HepG2 (cell line): ENCODE measurements at regions not wholly inside any gene's neighbourhood (a gene's known extent, or its start where the extent isn't known, plus 50 kb on each side); places are given as distances from the start of the nearest gene placed in this dataset.
A peak's percentile ranks its signal among the peaks of the same experiment; 100 is the strongest.

Experiments used
- ATF6 ChIP-seq: sonication (generic); formaldehyde crosslinking; conservative IDR thresholded peaks from 2 replicates; pipeline ENCODE4 v1.4.0; 2020; ENCODE audit warnings: missing genetic modification reagents
- HOMEZ ChIP-seq: IDR thresholded peaks from 2 replicates; pipeline ENCODE4 v1.6.1; 2016; ENCODE audit warnings: low read depth
- NR2C2 ChIP-seq: sonication (generic); formaldehyde crosslinking; IDR thresholded peaks from 2 replicates; pipeline ENCODE4 v1.4.0; 2020; ENCODE audit warnings: missing genetic modification reagents, mild to moderate bottlenecking, moderate library complexity, borderline replicate concordance
- RXRA ChIP-seq: sonication (generic); formaldehyde crosslinking; IDR thresholded peaks from 2 replicates; pipeline ENCODE4 v1.5.1; 2020; ENCODE audit warnings: missing genetic modification reagents
- SOX6 ChIP-seq, 2 experiments: fragments of 450-650 bp in 1 of 2; sonication (generic) in 1 of 2; formaldehyde crosslinking in 1 of 2; IDR thresholded peaks; 2 replicates each; pipeline versions ENCODE4 v1.4.0 to v1.6.1; 2017 to 2020; ENCODE audit warnings: antibody characterized with exemption in 1 of 2, mild to moderate bottlenecking in 1 of 2, missing genetic modification reagents in 1 of 2
- TBX2 ChIP-seq: sonication (generic); formaldehyde crosslinking; IDR thresholded peaks from 2 replicates; pipeline ENCODE4 v1.5.0; 2020; ENCODE audit warnings: missing genetic modification reagents, mild to moderate bottlenecking, borderline replicate concordance
- TFAP4 ChIP-seq: sonication (generic); IDR thresholded peaks from 2 replicates; pipeline ENCODE4 v1.6.1; 2016; ENCODE audit warnings: low read depth, borderline replicate concordance
- ZFX ChIP-seq: sonication (generic); formaldehyde crosslinking; IDR thresholded peaks from 2 replicates; pipeline ENCODE4 v1.4.0; 2020; ENCODE audit warnings: mild to moderate bottlenecking, low read depth, missing genetic modification reagents, moderate library complexity
- ZKSCAN8 ChIP-seq: IDR thresholded peaks from 2 replicates; pipeline ENCODE4 v1.6.1; 2016; ENCODE audit warnings: borderline replicate concordance, missing genetic modification reagents, missing compliant biosample characterization
- ZNF337 ChIP-seq: sonication (generic); formaldehyde crosslinking; IDR thresholded peaks from 2 replicates; pipeline ENCODE4 v1.5.1; 2020; ENCODE audit warnings: missing genetic modification reagents, low read depth, mild to moderate bottlenecking, borderline replicate concordance
- ZNF44 ChIP-seq: sonication (generic); formaldehyde crosslinking; IDR thresholded peaks from 2 replicates; pipeline ENCODE4 v1.5.1; 2020; ENCODE audit warnings: mild to moderate bottlenecking, missing genetic modification reagents
- ZNF572 ChIP-seq: sonication (generic); formaldehyde crosslinking; IDR thresholded peaks from 2 replicates; pipeline ENCODE4 v1.5.1; 2020; ENCODE audit warnings: mild to moderate bottlenecking, missing genetic modification reagents
- TF ChIP-seq, protein P1 (sequence below), 2 experiments: sonication (generic) in 1 of 2; formaldehyde crosslinking in 1 of 2; IDR thresholded peaks; 2 replicates each; pipeline versions ENCODE4 v1.4.0 to v1.6.1; 2018 to 2020; ENCODE audit warnings: missing genetic modification reagents in 2 of 2, borderline replicate concordance in 1 of 2, low read depth in 1 of 2, mild to moderate bottlenecking in 1 of 2, missing biosample characterization in 1 of 2
- TF ChIP-seq, protein P2 (sequence below): IDR thresholded peaks from 2 replicates; pipeline ENCODE4 v1.6.1; 2016

DNA sequence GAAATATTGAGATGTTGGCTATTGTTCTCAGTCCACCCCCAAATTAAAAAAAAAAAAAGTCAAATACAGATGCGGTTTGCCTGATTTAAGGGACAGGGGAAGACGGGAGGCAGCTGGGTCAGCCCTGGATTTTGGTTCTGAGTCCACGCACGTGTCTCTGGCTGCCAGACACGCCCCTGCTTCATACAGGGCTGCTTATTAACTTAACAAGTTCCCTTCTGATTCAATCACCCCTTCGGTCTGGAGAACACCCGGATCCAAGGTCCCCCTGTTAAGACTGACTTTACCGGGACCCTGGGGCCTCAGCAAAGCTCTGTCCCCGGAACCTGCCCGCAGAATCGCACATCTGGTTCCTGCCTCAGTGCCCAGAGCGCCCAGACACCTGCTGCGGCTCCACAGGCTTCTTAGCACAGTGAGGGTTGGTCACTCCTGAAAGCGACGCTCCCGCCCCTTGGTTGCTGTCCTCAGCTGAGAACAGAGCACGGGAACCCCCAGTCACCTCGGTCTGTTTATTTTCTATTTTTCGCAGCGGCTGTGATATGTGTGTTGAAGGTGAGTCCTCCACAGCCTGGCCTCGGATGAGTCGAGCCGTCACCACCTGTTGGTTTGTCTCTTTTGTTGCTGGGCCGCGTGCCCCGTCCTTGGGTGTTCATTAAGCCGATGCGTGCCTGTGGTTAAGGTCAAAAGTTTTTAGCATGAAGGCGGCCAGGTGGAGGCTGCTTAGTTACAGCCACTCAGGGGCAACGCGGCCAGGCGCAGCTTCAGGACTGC lies 57.2 kb downstream of the RTP5 start (continued):
- TF ChIP-seq ZKSCAN8 (CRISPR knock-in tag) = no peak
- peak; percentile 21; the same call in 1 of the 2 replicates for TF ChIP-seq TFAP4
- TF ChIP-seq TBX2 (CRISPR knock-in tag) = peak; percentile 40; the same call in 1 of the 2 replicates
- peak; percentile 43; the same call in 1 of the 2 replicates for TF ChIP-seq RXRA
- TF ChIP-seq, protein P1, sequence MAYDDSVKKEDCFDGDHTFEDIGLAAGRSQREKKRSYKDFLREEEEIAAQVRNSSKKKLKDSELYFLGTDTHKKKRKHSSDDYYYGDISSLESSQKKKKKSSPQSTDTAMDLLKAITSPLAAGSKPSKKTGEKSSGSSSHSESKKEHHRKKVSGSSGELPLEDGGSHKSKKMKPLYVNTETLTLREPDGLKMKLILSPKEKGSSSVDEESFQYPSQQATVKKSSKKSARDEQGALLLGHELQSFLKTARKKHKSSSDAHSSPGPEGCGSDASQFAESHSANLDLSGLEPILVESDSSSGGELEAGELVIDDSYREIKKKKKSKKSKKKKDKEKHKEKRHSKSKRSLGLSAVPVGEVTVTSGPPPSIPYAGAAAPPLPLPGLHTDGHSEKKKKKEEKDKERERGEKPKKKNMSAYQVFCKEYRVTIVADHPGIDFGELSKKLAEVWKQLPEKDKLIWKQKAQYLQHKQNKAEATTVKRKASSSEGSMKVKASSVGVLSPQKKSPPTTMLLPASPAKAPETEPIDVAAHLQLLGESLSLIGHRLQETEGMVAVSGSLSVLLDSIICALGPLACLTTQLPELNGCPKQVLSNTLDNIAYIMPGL (CRISPR knock-in tag; IDR thresholded peaks at IDR 0.05; ENCODE audit: borderline replicate concordance in 1 of 2, low read depth in 1 of 2) = no peak
- TF ChIP-seq ATF6 (CRISPR knock-in tag) = no peak
- TF ChIP-seq ZNF44 (CRISPR knock-in tag) = peak; percentile 77; the same call in 1 of the 2 replicates
- no peak for TF ChIP-seq SOX6 (IDR thresholded peaks at IDR 0.05)
- peak; percentile 54 for TF ChIP-seq SOX6 (CRISPR knock-in tag; IDR thresholded peaks at IDR 0.05)
- TF ChIP-seq ZNF572 (CRISPR knock-in tag) = 0 out of 2 replicates have a peak, but pooled peaks have one; percentile 27
- TF ChIP-seq, protein P2, sequence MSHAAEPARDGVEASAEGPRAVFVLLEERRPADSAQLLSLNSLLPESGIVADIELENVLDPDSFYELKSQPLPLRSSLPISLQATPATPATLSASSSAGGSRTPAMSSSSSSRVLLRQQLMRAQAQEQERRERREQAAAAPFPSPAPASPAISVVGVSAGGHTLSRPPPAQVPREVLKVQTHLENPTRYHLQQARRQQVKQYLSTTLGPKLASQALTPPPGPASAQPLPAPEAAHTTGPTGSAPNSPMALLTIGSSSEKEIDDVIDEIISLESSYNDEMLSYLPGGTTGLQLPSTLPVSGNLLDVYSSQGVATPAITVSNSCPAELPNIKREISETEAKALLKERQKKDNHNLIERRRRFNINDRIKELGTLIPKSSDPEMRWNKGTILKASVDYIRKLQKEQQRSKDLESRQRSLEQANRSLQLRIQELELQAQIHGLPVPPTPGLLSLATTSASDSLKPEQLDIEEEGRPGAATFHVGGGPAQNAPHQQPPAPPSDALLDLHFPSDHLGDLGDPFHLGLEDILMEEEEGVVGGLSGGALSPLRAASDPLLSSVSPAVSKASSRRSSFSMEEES = peak; percentile 43; the same call in 1 of the 2 replicates
- 0 out of 2 replicates have a peak, but pooled peaks have one; percentile 12 for TF ChIP-seq NR2C2
- TF ChIP-seq HOMEZ (CRISPR knock-in tag) = no peak
- peak; percentile 59; the same call in 1 of the 2 replicates for TF ChIP-seq ZFX (CRISPR knock-in tag)
- no peak for TF ChIP-seq ZNF337 (CRISPR knock-in tag)
